SK-N-MC (cell line): ENCODE measurements at regions not wholly inside any gene's neighbourhood (a gene's known extent, or its start where the extent isn't known, plus 50 kb on each side); places are given as distances from the start of the nearest gene placed in this dataset.

ENCODE experiments used
- DNase-seq: peaks from one replicate; pipeline ENCODE4 v3.0.0-alpha.2; 2011; ENCODE audit warnings: low read depth, low spot score
- H3K27ac ChIP-seq: fragments of 200-600 bp; sonication (generic); 2 replicates; pipeline ENCODE4 v1.5.1; 2016; ENCODE audit warnings: mixed run types
- H3K36me3 ChIP-seq: fragments of 200-600 bp; sonication (generic); 2 replicates; pipeline ENCODE4 v1.6.1; 2017; ENCODE audit warnings: antibody characterized with exemption, low read length, mixed read lengths; ENCODE audit not compliant: insufficient read depth
- H3K4me3 ChIP-seq: fragments of 200-600 bp; sonication (generic); 2 replicates; pipeline ENCODE4 v1.5.1; 2016
- H3K9ac ChIP-seq: fragments of 200-600 bp; sonication (generic); 2 replicates; pipeline ENCODE4 v1.8.0; 2017; ENCODE audit warnings: mixed run types, mixed read lengths; ENCODE audit not compliant: insufficient read length
- H3K9me3 ChIP-seq: fragments of 200-600 bp; sonication (generic); 2 replicates; pipeline ENCODE4 v1.6.1; 2017; ENCODE audit warnings: low read depth, mild to moderate bottlenecking, antibody characterized with exemption, low read length, moderate library complexity, mixed read lengths
- EZH2 ChIP-seq: fragments of 200-600 bp; sonication (generic); IDR thresholded peaks from one replicate; pipeline ENCODE4 v1.6.1; 2017; ENCODE audit warnings: antibody characterized with exemption
- FOXP2 ChIP-seq: optimal IDR thresholded peaks from 2 replicates; pipeline ENCODE3; 2011; ENCODE audit warnings: mild to moderate bottlenecking, moderate library complexity; ENCODE audit not compliant: insufficient read depth; ENCODE audit errors: extremely low read length, control extremely low read depth
- POLR2AphosphoS5 ChIP-seq: IDR thresholded peaks from 2 replicates; pipeline ENCODE4 v1.6.1; 2012; ENCODE audit warnings: mild to moderate bottlenecking, low read depth, low read length, borderline replicate concordance

DNA sequence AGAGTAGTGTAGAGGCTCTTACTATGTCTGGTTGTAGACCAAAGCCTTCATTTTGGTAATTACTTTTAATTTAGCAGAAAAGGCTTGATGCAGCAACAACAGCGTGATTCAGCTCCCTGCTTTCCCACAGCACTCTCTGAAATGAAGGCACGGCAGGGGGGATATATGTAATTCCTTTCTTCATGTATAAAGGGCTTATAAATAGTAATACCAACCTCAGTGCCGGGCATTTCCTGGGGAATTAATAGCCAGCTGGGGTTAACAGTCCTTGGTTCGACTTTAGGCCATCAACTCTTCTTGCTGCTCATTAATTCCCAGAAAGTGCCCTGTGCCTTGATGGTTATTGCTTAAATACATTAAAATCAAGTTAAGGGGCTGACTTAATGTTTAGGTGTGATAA lies 669.0 kb downstream of the ZNF674 start:
- no peaks in the 10 kb centered on the region for H3K36me3 ChIP-seq
- H3K9me3 ChIP-seq, result no peaks in the 10 kb centered on the region
- no peak for TF ChIP-seq FOXP2
- TF ChIP-seq POLR2AphosphoS5, result no peak
- no peak for TF ChIP-seq EZH2
- no peak overlapping the region for H3K4me3 ChIP-seq
- DNase-seq, result no peak
- peak overlapping the region; percentile 31; the same call in 1 of the 2 replicates for H3K27ac ChIP-seq
- no peak overlapping the region for H3K9ac ChIP-seq

- no peak overlapping the region for H3K9ac ChIP-seq
- no peak overlapping the region for H3K4me3 ChIP-seq
- no peak overlapping the region for H3K27ac ChIP-seq
- H3K9me3 ChIP-seq, result no peaks in the 10 kb centered on the region
- H3K36me3 ChIP-seq, result no peaks in the 10 kb centered on the region
- TF ChIP-seq POLR2AphosphoS5 (no peak), EZH2 (no peak), FOXP2 (no peak)
- no peak for DNase-seq
Measured at GRCh38 chrX:45873781-45874180, 671.4 kb downstream of the ZNF674 start.

DNA sequence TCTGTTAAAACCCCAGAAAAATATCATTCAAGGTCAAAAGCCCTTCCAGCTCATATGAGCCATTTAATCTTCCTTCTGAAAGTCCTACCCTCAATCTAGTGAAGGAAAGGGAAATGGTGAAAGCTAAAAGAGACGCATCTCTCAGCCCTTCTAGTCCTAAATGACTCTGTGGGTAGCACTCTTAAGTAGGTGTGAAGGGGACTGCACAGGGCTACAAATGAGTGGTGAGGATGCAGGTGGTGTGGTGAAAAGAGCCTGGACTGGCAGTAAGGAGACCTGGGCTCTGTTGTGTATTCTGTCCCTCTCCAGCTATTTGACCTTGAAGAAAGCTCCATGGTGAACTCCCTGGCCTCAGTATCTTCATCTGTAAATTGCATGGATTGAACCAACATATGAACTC lies 671.8 kb upstream of the DIPK2B start:
- TF ChIP-seq FOXP2 (no peak), EZH2 (no peak), POLR2AphosphoS5 (no peak)
- Histone ChIP-seq H3K9me3 (no peaks in the 10 kb centered on the region), H3K4me3 (no peak overlapping the region)

GRCh38 chrX:45868425-45868824 lies 667.7 kb upstream of the DIPK2B start:
- Histone ChIP-seq H3K9ac (no peak overlapping the region), H3K36me3 (no peaks in the 10 kb centered on the region), H3K9me3 (no peaks in the 10 kb centered on the region), H3K4me3 (no peak overlapping the region), H3K27ac (no peak overlapping the region)
- TF ChIP-seq EZH2 (no peak), POLR2AphosphoS5 (no peak), FOXP2 (no peak)
- DNase-seq, result no peak

More for the DNA sequence above, 671.8 kb upstream of the DIPK2B start:
- H3K36me3 ChIP-seq, result no peaks in the 10 kb centered on the region
- no peak overlapping the region for H3K9ac ChIP-seq
- DNase-seq, result no peak
- H3K27ac ChIP-seq, result no peak overlapping the region

GRCh38 chrX:45862801-45863200 lies 662.1 kb upstream of the DIPK2B start:
- Histone ChIP-seq H3K4me3 (no peak overlapping the region), H3K9ac (no peak overlapping the region), H3K36me3 (no peaks in the 10 kb centered on the region), H3K27ac (no peak overlapping the region), H3K9me3 (no peaks in the 10 kb centered on the region)
- no peak for TF ChIP-seq POLR2AphosphoS5
- DNase-seq, result no peak

DNA sequence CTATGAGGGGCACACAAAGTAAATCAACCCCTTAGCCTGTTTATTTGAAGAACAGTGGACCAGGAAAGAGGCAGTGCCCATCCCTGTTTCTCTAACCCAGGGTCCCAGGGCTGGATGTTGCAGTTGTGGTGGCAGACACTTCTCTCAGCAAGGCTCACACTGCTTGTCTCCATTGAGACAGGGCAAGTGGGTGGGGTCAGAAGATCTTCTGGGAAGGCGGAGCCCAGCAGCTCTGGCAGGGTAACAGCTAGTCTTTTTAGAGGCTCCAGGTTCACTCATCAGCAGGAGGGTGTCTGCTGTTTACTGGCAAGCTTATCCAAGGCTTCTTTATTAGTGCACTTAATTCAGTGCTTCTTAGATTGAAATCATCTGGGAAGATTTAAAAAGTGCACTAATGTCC lies 659.8 kb upstream of the DIPK2B start:
- Histone ChIP-seq H3K27ac (no peak overlapping the region), H3K4me3 (no peak overlapping the region), H3K9me3 (no peaks in the 10 kb centered on the region), H3K36me3 (no peaks in the 10 kb centered on the region), H3K9ac (no peak overlapping the region)
- no peak for DNase-seq
- TF ChIP-seq POLR2AphosphoS5 (no peak), FOXP2 (no peak), EZH2 (no peak)

- TF ChIP-seq FOXP2 (no peak), EZH2 (no peak), POLR2AphosphoS5 (no peak)
- no peak overlapping the region for H3K4me3 ChIP-seq
- no peak overlapping the region for H3K27ac ChIP-seq
- H3K36me3 ChIP-seq, result no peaks in the 10 kb centered on the region
- H3K9ac ChIP-seq, result no peak overlapping the region
- H3K9me3 ChIP-seq, result no peaks in the 10 kb centered on the region
- DNase-seq, result no peak
Measured at GRCh38 chrX:45859407-45859806, 658.7 kb upstream of the DIPK2B start.

GRCh38 chrX:45852884-45853283 lies 652.2 kb upstream of the DIPK2B start:
- Histone ChIP-seq H3K9me3 (no peaks in the 10 kb centered on the region), H3K27ac (no peak overlapping the region; the same call in 1 of the 2 replicates), H3K9ac (no peak overlapping the region), H3K36me3 (peaks cover 5% of the 10 kb centered on the region), H3K4me3 (no peak overlapping the region)
- DNase-seq, result no peak
- TF ChIP-seq EZH2 (no peak), POLR2AphosphoS5 (no peak), FOXP2 (no peak)

GRCh38 chrX:45851434-45851991 lies 650.8 kb upstream of the DIPK2B start:
- Histone ChIP-seq H3K9me3 (no peaks in the 10 kb centered on the region), H3K36me3 (peaks cover 18% of the 10 kb centered on the region), H3K4me3 (peak overlapping the region; percentile 86), H3K9ac (peak overlapping the region; percentile 79), H3K27ac (peak overlapping the region; percentile 67; the same call in 1 of the 2 replicates)
- TF ChIP-seq POLR2AphosphoS5, result no peak
- TF ChIP-seq FOXP2, result no peak
- TF ChIP-seq EZH2, result no peak
- DNase-seq, result no peak
